Loucy (cell line): ENCODE measurements at regions not wholly inside any gene's neighbourhood (a gene's known extent, or its start where the extent isn't known, plus 50 kb on each side); places are given as distances from the start of the nearest gene placed in this dataset.

Experiments used
- CTCF ChIP-seq: fragments of 200-600 bp; sonication (generic); conservative IDR thresholded peaks from 2 replicates; pipeline ENCODE4 v1.5.1; 2014; ENCODE audit warnings: mild to moderate bottlenecking, antibody characterized with exemption, low read length
- EZH2phosphoT487 ChIP-seq: fragments of 200-600 bp; IDR thresholded peaks from 2 replicates; pipeline ENCODE4 v1.6.1; 2018; ENCODE audit warnings: antibody characterized with exemption, mild to moderate bottlenecking, moderate library complexity, borderline replicate concordance

- no peak for TF ChIP-seq CTCF
- TF ChIP-seq EZH2phosphoT487 = no peak
These were observed 84.7 kb upstream of the PELI1 start for GRCh38 chr2:64228918-64229317.
